Ishikawa (cell line): ENCODE measurements at regions not wholly inside any gene's neighbourhood (a gene's known extent, or its start where the extent isn't known, plus 50 kb on each side); places are given as distances from the start of the nearest gene placed in this dataset.

ENCODE experiments used
- EGR1 ChIP-seq: IDR thresholded peaks from 2 replicates; pipeline ENCODE4 v1.6.1; 2012
- EP300 ChIP-seq: IDR thresholded peaks from 2 replicates; pipeline ENCODE4 v1.6.1; 2012; ENCODE audit warnings: borderline replicate concordance
- FOXM1 ChIP-seq: IDR thresholded peaks from 2 replicates; pipeline ENCODE4 v1.6.1; 2012; ENCODE audit warnings: low read depth, borderline replicate concordance
- MAX ChIP-seq: IDR thresholded peaks from 2 replicates; pipeline ENCODE4 v1.6.1; 2012
- NFIC ChIP-seq: IDR thresholded peaks from 2 replicates; pipeline ENCODE4 v1.6.1; 2012
- RAD21 ChIP-seq: IDR thresholded peaks from 2 replicates; pipeline ENCODE4 v1.6.1; 2012; ENCODE audit warnings: low read depth
- REST ChIP-seq: IDR thresholded peaks from 2 replicates; pipeline ENCODE4 v1.6.1; 2012; ENCODE audit warnings: low read depth, mild to moderate bottlenecking
- TAF1 ChIP-seq: IDR thresholded peaks from 2 replicates; pipeline ENCODE4 v1.6.1; 2012; ENCODE audit warnings: low read depth, mild to moderate bottlenecking
- TCF12 ChIP-seq: IDR thresholded peaks from 2 replicates; pipeline ENCODE4 v1.6.1; 2012; ENCODE audit warnings: low read depth
- USF1 ChIP-seq: IDR thresholded peaks from 2 replicates; pipeline ENCODE4 v1.6.1; 2012
- YY1 ChIP-seq: IDR thresholded peaks from 2 replicates; pipeline ENCODE4 v1.6.1; 2012; ENCODE audit warnings: low read depth

GRCh38 chr9:110025551-110026170 is 182.3 kb downstream of the C9orf152 start:
- TF ChIP-seq MAX, result no peak
- no peak for TF ChIP-seq USF1
- no peak for TF ChIP-seq FOXM1
- no peak for TF ChIP-seq YY1
- TF ChIP-seq EGR1, result no peak
- TF ChIP-seq RAD21, result no peak
- no peak for TF ChIP-seq EP300
- TF ChIP-seq TCF12, result no peak
- TF ChIP-seq NFIC, result no peak
- TF ChIP-seq REST, result no peak
- TF ChIP-seq TAF1, result no peak
